Coronary artery (tissue), 2 donors: ENCODE measurements at regions not wholly inside any gene's neighbourhood (a gene's known extent, or its start where the extent isn't known, plus 50 kb on each side); places are given as distances from the start of the nearest gene placed in this dataset.

Experiments
- DNase-seq: peaks from one replicate; pipeline ENCODE4 v3.0.0-alpha.2; 2017; ENCODE audit warnings: low spot score
- H3K27ac ChIP-seq, 2 donors: fragments of 200-600 bp; sonication (generic); one replicate each; pipeline ENCODE4 v1.5.1; 2016 to 2019
- H3K4me3 ChIP-seq: fragments of 200-600 bp; sonication (generic); 2 replicates; pipeline ENCODE4 v1.5.1; 2016; ENCODE audit warnings: mild to moderate bottlenecking, moderate library complexity
- TF ChIP-seq, protein P1 (sequence below): fragments of 200-600 bp; sonication (generic); IDR thresholded peaks from one replicate; pipeline ENCODE4 v1.5.1; 2019; ENCODE audit warnings: antibody characterized with exemption

DNA sequence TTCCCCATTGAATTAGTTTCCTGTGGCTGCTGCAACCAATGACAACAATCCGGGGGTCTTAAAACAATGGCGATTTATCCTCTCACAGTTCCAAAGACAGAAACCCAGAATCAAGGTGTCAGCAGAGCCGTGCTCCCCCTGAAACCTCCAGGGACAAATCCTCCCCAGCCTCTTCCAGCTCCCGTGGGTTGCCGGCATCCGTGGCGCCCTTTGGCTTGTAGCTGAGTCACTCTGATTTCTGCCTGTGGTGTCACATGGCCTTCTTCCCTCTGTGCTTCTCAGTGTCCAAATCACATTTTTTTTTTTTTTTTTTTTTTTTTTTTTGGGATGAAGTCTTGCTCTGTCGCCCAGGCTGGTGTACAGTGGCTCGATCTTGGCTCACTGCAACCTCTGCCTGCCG is 64.5 kb upstream of the STX18 start:
- DNase-seq, result no peak
- no peak overlapping the region for H3K4me3 ChIP-seq
- TF ChIP-seq, protein P1, sequence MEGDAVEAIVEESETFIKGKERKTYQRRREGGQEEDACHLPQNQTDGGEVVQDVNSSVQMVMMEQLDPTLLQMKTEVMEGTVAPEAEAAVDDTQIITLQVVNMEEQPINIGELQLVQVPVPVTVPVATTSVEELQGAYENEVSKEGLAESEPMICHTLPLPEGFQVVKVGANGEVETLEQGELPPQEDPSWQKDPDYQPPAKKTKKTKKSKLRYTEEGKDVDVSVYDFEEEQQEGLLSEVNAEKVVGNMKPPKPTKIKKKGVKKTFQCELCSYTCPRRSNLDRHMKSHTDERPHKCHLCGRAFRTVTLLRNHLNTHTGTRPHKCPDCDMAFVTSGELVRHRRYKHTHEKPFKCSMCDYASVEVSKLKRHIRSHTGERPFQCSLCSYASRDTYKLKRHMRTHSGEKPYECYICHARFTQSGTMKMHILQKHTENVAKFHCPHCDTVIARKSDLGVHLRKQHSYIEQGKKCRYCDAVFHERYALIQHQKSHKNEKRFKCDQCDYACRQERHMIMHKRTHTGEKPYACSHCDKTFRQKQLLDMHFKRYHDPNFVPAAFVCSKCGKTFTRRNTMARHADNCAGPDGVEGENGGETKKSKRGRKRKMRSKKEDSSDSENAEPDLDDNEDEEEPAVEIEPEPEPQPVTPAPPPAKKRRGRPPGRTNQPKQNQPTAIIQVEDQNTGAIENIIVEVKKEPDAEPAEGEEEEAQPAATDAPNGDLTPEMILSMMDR, result no peak
- H3K27ac ChIP-seq, result no peak overlapping the region

DNA sequence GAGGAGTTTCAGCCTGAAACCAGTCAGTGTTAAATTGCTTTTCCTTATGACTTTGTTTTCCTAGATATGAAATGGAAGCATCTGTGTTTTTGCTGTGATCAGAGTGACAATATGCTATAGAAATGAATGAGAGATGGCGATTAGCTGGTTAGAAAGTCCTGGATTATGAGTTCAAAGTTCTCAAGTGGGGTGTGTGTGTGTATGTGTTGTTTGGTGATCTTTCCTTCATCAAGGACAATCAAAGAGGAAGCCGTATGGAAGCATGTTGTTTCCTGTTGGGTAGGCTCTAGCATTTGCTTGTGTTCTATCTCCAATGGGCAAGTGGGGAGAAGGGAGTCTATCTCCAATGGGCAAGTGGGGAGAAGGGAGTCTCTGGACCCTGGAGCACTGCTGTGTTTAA is 64.0 kb upstream of the STX18 start:
- Histone ChIP-seq H3K27ac (no peak overlapping the region), H3K4me3 (no peak overlapping the region)
- TF ChIP-seq, protein P1, result no peak
- no peak for DNase-seq

DNA sequence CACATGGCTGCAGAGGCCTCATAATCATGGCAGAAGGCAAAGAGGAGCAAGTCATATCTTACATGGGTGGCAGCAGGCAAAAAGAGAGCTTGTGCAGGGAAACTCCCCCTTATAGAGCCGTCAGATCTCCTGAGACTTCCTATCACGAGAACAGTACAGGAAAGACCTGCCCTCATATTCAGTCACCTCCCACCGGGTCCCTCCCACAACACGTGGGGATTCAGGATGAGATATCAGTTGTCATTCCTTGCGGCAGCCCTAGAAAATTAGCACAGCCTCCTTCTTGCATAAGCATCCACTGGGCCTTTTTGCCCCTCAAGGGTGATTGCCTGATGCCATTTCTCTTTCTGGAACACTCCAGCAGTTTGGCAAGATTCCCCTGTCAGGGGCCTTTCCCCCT is 61.7 kb upstream of the STX18 start:
- no peak overlapping the region for H3K4me3 ChIP-seq
- no peak overlapping the region for H3K27ac ChIP-seq
- no peak for DNase-seq
- TF ChIP-seq, protein P1, result no peak

DNA sequence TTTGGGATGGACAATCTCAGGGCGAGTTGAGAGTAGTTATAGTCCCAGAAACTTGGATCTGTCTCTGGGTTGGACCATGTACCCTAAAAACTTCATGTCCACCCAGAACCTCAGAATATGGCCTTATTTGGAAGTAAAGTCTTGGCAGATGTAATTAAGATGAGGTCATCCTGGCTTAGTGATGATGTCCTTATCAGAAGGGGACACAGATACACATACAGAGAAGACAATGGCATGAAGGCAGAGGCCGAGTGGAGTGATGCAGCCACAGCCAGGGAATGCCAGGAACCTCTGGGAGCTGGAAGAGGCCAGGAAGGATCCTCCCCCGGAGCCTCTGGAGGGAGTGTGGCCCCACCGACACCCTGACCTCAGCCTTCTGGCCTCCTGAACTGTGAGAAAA is 61.2 kb upstream of the STX18 start:
- Histone ChIP-seq H3K4me3 (no peak overlapping the region), H3K27ac (no peak overlapping the region)
- no peak for DNase-seq
- TF ChIP-seq, protein P1, result no peak

DNA sequence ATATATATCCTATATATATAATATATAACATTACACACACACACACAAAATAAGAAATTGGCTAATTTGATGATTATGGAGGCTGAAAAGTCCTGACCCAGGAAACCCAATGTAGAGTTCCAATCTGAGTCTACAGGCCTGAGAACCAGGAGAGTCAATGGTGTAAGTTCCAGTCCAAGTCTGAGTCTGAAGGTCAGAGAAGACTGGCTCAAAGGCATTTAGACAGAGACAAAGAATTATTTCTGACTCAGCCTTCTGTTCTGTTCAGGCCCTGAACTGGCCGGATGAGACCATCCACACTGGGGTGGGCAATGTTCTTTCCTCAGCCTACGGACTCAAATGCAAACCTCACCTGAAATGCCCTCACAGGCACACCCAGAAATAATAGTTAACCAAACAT is 60.6 kb upstream of the STX18 start:
- TF ChIP-seq, protein P1, result no peak
- no peak overlapping the region for H3K4me3 ChIP-seq

DNA sequence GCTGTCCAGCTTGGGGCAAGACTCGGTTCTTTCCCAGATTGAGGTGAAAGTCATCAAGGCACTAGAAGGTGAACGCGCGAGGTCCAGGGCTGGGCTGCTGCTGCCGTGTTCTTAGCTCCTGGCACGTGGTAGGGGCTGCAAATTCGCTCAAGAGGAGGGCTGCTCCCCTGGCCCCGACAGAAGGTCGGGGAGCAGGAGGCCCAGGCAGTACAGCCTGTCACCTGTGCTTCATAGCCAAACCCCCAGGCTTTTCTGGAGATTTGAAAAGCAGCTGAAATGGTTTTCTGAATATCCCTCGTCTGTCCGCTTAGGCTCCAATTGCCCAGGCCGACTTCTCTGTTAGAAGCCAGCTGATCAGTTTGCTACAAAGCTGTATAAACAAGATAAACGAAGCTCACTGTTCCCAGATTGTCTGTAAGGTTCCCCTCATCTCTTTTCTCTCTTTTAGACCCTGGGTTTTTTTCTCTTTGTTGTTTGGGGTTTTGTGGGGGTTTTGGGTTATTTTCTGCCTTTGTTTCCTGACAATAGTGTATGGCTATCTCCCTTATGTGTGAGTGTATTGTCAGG is 60.0 kb upstream of the STX18 start:
- Histone ChIP-seq H3K4me3 (no peak overlapping the region), H3K27ac (no peak overlapping the region)
- DNase-seq, result no peak
- TF ChIP-seq, protein P1, result no peak

More for the DNA sequence above, 60.6 kb upstream of the STX18 start:
- DNase-seq, result no peak
- no peak overlapping the region for H3K27ac ChIP-seq

DNA sequence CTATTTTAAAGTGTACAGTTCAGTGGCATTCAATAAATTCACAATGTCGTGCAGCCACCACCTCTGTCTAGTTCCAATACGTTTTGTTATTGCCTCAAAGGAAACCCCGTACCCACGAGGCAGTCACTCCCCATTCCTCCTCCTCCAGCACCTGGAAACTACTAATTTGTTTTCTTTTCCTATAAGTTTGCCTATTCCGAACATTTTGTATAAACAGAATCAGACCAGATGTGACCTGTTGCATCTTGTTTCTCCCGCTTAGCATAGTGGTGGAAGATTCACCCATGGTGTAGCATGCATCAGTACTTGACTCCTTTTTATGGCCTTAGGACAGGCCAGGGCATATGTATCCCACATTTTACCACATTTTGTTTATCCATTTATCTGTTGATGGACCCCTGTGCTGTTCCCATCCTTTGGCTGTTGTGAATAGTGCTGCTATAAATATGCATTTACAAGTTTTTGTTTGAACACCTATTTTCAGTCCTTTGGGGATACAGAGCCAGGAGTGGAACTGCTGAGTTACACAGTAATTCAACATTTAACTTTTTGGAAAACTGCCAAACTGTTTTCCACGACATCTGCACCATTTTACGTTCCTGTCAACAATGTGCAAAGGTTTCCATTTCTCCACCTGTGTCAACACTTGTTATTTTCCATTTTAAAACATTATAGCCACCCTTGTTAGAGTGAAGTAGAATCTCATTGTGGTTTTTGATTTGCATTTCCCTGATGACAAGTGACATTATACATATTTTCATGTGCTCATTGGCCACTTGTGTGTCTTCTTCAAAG is 57.8 kb upstream of the STX18 start:
- TF ChIP-seq, protein P1, result no peak
- H3K4me3 ChIP-seq, result no peak overlapping the region
- H3K27ac ChIP-seq, result no peak overlapping the region
- DNase-seq, result no peak
